ENCODE measurements at regions not wholly inside any gene's neighbourhood (a gene's known extent, or its start where the extent isn't known, plus 50 kb on each side); places are given as distances from the start of the nearest gene placed in this dataset.
"Not testable (repeated sequence)": the region's sequence is repeated elsewhere in the genome, so short reads cannot be mapped to it uniquely, and the experiment has no call there.

GRCh38 chr15:20367093-20367492, 174.5 kb downstream of the GOLGA6L6 start:
- no peak for DNase-seq (ENCODE audit: low spot score)

- DNase-seq (ENCODE audit: low spot score), result not testable (repeated sequence)
These were observed 178.0 kb downstream of the GOLGA6L6 start for GRCh38 chr15:20363591-20363990.

GRCh38 chr15:20361091-20361490, 180.5 kb downstream of the GOLGA6L6 start:
- DNase-seq (ENCODE audit: low spot score), result no peak

GRCh38 chr15:20358779-20359414, 182.7 kb downstream of the GOLGA6L6 start:
- no peak for DNase-seq (ENCODE audit: low spot score)

- DNase-seq (ENCODE audit: low spot score), result no peak
These were observed 183.4 kb downstream of the GOLGA6L6 start for GRCh38 chr15:20358066-20358778.

- no peak for DNase-seq (ENCODE audit: low spot score)
These were observed 184.0 kb downstream of the GOLGA6L6 start for GRCh38 chr15:20357481-20358065.

- no peak for DNase-seq (ENCODE audit: low spot score)
These were observed 184.6 kb downstream of the GOLGA6L6 start for GRCh38 chr15:20356911-20357480.

- peak; percentile 57 for DNase-seq (ENCODE audit: low spot score)
These were observed 185.1 kb downstream of the GOLGA6L6 start for GRCh38 chr15:20356444-20356910.

- DNase-seq (ENCODE audit: low spot score), result no peak
These were observed 186.2 kb downstream of the GOLGA6L6 start for GRCh38 chr15:20355256-20355868.

GRCh38 chr15:20354884-20355223, 186.7 kb downstream of the GOLGA6L6 start:
- DNase-seq (ENCODE audit: low spot score), result not testable (repeated sequence)

- no peak for DNase-seq (ENCODE audit: low spot score)
These were observed 187.4 kb downstream of the GOLGA6L6 start for GRCh38 chr15:20353966-20354883.

- DNase-seq (ENCODE audit: low spot score), result no peak
These were observed 189.1 kb downstream of the GOLGA6L6 start for GRCh38 chr15:20352241-20353200.

- no peak for DNase-seq (ENCODE audit: low spot score)
These were observed 190.1 kb downstream of the GOLGA6L6 start for GRCh38 chr15:20351448-20351971.

- DNase-seq (ENCODE audit: low spot score), result no peak
These were observed 191.7 kb downstream of the GOLGA6L6 start for GRCh38 chr15:20349774-20350498.

GRCh38 chr15:20348900-20349773, 192.5 kb downstream of the GOLGA6L6 start:
- DNase-seq (ENCODE audit: low spot score), result no peak

GRCh38 chr15:20348291-20348899, 193.2 kb downstream of the GOLGA6L6 start:
- DNase-seq (ENCODE audit: low spot score), result no peak

- DNase-seq (ENCODE audit: low spot score), result no peak
These were observed 195.4 kb downstream of the GOLGA6L6 start for GRCh38 chr15:20346082-20346805.
